ENCODE measurements at regions not wholly inside any gene's neighbourhood (a gene's known extent, or its start where the extent isn't known, plus 50 kb on each side); places are given as distances from the start of the nearest gene placed in this dataset.
"Not testable (repeated sequence)": the region's sequence is repeated elsewhere in the genome, so short reads cannot be mapped to it uniquely, and the experiment has no call there.

GRCh38 chrX:80929251-80929650 lies 119.6 kb upstream of the BRWD3 start:
- Histone ChIP-seq H3K9ac (no peak overlapping the region), H3K4me3 (ENCODE audit: low read depth, low read length) (no peak overlapping the region), H2AFZ (no peak overlapping the region), H3K4me2 (ENCODE audit: low read length) (no peak overlapping the region), H3K79me2 (no peaks in the 10 kb centered on the region), H3K4me1 (no peaks in the 10 kb centered on the region), H3K9me3 (ENCODE audit: control insufficient read depth, low read length) (no peaks in the 10 kb centered on the region), H3K36me3 (ENCODE audit: control insufficient read depth, insufficient read depth, low read length) (no peaks in the 10 kb centered on the region), H3K27me3 (ENCODE audit: control insufficient read depth, insufficient read depth, low read length) (no peaks in the 10 kb centered on the region), H3K27ac (no peak overlapping the region)
- no peak for TF ChIP-seq CTCF (IDR thresholded peaks at IDR 0.05)

- H3K9ac ChIP-seq, result no peak overlapping the region
- no peaks in the 10 kb centered on the region for H3K36me3 ChIP-seq (ENCODE audit: control insufficient read depth, insufficient read depth, low read length)
- H3K27ac ChIP-seq, result no peak overlapping the region
- H3K4me3 ChIP-seq (ENCODE audit: low read depth, low read length), result no peak overlapping the region
- H3K79me2 ChIP-seq, result no peaks in the 10 kb centered on the region
- H3K4me2 ChIP-seq (ENCODE audit: low read length), result no peak overlapping the region
- no peaks in the 10 kb centered on the region for H3K9me3 ChIP-seq (ENCODE audit: control insufficient read depth, low read length)
- H2AFZ ChIP-seq, result no peak overlapping the region
- no peaks in the 10 kb centered on the region for H3K4me1 ChIP-seq
- no peak for TF ChIP-seq CTCF (IDR thresholded peaks at IDR 0.05)
- no peaks in the 10 kb centered on the region for H3K27me3 ChIP-seq (ENCODE audit: control insufficient read depth, insufficient read depth, low read length)
Measured at GRCh38 chrX:80917919-80918318, 108.2 kb upstream of the BRWD3 start.

GRCh38 chrX:80912351-80912750 lies 102.7 kb upstream of the BRWD3 start:
- H3K9ac ChIP-seq; H3K27me3 ChIP-seq (ENCODE audit: control insufficient read depth, insufficient read depth, low read length); H2AFZ ChIP-seq; H3K4me3 ChIP-seq (ENCODE audit: low read depth, low read length); H3K4me1 ChIP-seq; H3K9me3 ChIP-seq (ENCODE audit: control insufficient read depth, low read length); H3K36me3 ChIP-seq (ENCODE audit: control insufficient read depth, insufficient read depth, low read length); H3K4me2 ChIP-seq (ENCODE audit: low read length); H3K79me2 ChIP-seq; H3K27ac ChIP-seq: not testable (repeated sequence)

- no peaks in the 10 kb centered on the region for H3K4me1 ChIP-seq
- H3K9ac ChIP-seq, result no peak overlapping the region
- H3K79me2 ChIP-seq, result no peaks in the 10 kb centered on the region
- no peaks in the 10 kb centered on the region for H3K27me3 ChIP-seq (ENCODE audit: control insufficient read depth, insufficient read depth, low read length)
- no peak overlapping the region for H2AFZ ChIP-seq
- no peak overlapping the region for H3K4me3 ChIP-seq (ENCODE audit: low read depth, low read length)
- H3K4me2 ChIP-seq (ENCODE audit: low read length), result no peak overlapping the region
- H3K36me3 ChIP-seq (ENCODE audit: control insufficient read depth, insufficient read depth, low read length), result no peaks in the 10 kb centered on the region
- H3K27ac ChIP-seq, result no peak overlapping the region
- no peak for TF ChIP-seq CTCF (IDR thresholded peaks at IDR 0.05)
- no peaks in the 10 kb centered on the region for H3K9me3 ChIP-seq (ENCODE audit: control insufficient read depth, low read length)
Measured at GRCh38 chrX:80879916-80880315, 70.2 kb upstream of the BRWD3 start.

- no peak for TF ChIP-seq CTCF (IDR thresholded peaks at IDR 0.05)
- Histone ChIP-seq H3K79me2 (no peaks in the 10 kb centered on the region), H3K27me3 (ENCODE audit: control insufficient read depth, insufficient read depth, low read length) (no peaks in the 10 kb centered on the region), H3K9ac (no peak overlapping the region), H3K27ac (no peak overlapping the region), H3K4me3 (ENCODE audit: low read depth, low read length) (no peak overlapping the region), H3K4me1 (no peaks in the 10 kb centered on the region), H3K9me3 (ENCODE audit: control insufficient read depth, low read length) (no peaks in the 10 kb centered on the region), H3K36me3 (ENCODE audit: control insufficient read depth, insufficient read depth, low read length) (no peaks in the 10 kb centered on the region), H2AFZ (no peak overlapping the region), H3K4me2 (ENCODE audit: low read length) (no peak overlapping the region)
Measured at GRCh38 chrX:80879143-80879542, 69.5 kb upstream of the BRWD3 start.
